ENCODE measurements at regions not wholly inside any gene's neighbourhood (a gene's known extent, or its start where the extent isn't known, plus 50 kb on each side); places are given as distances from the start of the nearest gene placed in this dataset.
A peak's percentile ranks its signal among the peaks of the same experiment; 100 is the strongest.

- DNase-seq, result no peak
Measured at GRCh38 chr16:73204359-73205152, 156.6 kb upstream of the ZFHX3 start.

GRCh38 chr16:73202161-73202729 is 154.3 kb upstream of the ZFHX3 start:
- no peak for DNase-seq

GRCh38 chr16:73199214-73199613 is 151.3 kb upstream of the ZFHX3 start:
- DNase-seq, result no peak

- DNase-seq, result no peak
Measured at GRCh38 chr16:73198481-73198880, 150.6 kb upstream of the ZFHX3 start.

GRCh38 chr16:73197598-73197997 is 149.7 kb upstream of the ZFHX3 start:
- DNase-seq, result no peak

- DNase-seq, result peak; percentile 20
Measured at GRCh38 chr16:73196670-73197069, 148.7 kb upstream of the ZFHX3 start.

- no peak for DNase-seq
Measured at GRCh38 chr16:73193464-73193863, 145.5 kb upstream of the ZFHX3 start.

- no peak for DNase-seq
Measured at GRCh38 chr16:73192232-73192894, 144.4 kb upstream of the ZFHX3 start.

GRCh38 chr16:73191660-73192046 is 143.7 kb upstream of the ZFHX3 start:
- DNase-seq, result no peak

- no peak for DNase-seq
Measured at GRCh38 chr16:73190688-73191659, 143.0 kb upstream of the ZFHX3 start.

- DNase-seq, result no peak
Measured at GRCh38 chr16:73190256-73190655, 142.3 kb upstream of the ZFHX3 start.

GRCh38 chr16:73189136-73189535 is 141.2 kb upstream of the ZFHX3 start:
- DNase-seq, result no peak

GRCh38 chr16:73186752-73187601 is 139.0 kb upstream of the ZFHX3 start:
- no peak for DNase-seq

GRCh38 chr16:73185737-73186136 is 137.8 kb upstream of the ZFHX3 start:
- DNase-seq, result no peak

- DNase-seq, result no peak
Measured at GRCh38 chr16:73183611-73184092, 135.7 kb upstream of the ZFHX3 start.

GRCh38 chr16:73179705-73180331 is 131.9 kb upstream of the ZFHX3 start:
- DNase-seq, result no peak

- no peak for DNase-seq
Measured at GRCh38 chr16:73177729-73178295, 129.9 kb upstream of the ZFHX3 start.

GRCh38 chr16:73176577-73177013 is 128.7 kb upstream of the ZFHX3 start:
- DNase-seq, result no peak

GRCh38 chr16:73172973-73173709 is 125.2 kb upstream of the ZFHX3 start:
- no peak for DNase-seq
